ENCODE measurements at regions not wholly inside any gene's neighbourhood (a gene's known extent, or its start where the extent isn't known, plus 50 kb on each side); places are given as distances from the start of the nearest gene placed in this dataset.

- ATAC-seq, result no peak
- H3K27ac Mint-ChIP-seq, result no peak overlapping the region
- POLR2A ChIA-PET, result no interaction called here
Measured at GRCh38 chr12:97272471-97272870, 190.1 kb upstream of the RMST start.

DNA sequence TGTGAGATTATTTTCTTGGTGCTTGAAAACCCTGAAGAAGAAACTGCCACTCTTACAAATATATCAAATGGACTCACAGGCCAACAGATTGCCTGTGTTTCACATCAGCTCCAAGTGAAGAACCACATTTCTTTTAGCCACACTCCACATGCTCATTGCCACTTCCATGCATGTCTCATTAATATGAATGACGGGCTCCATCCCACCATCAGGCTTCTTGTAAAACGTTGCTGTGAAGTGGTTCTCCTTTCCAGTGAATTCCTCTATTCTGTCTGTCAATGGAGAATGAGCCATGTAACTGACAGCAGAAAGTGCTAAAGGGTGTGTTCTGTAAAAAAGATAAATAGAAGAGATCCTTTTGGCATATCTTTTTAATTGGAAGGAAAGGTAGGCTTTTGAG lies 188.2 kb upstream of the RMST start:
- Mint-ChIP-seq H3K4me1 (ENCODE audit: low read depth) (no peaks in the 10 kb centered on the region), H3K4me3 (no peak overlapping the region), H3K27ac (no peak overlapping the region), H3K9me3 (no peaks in the 10 kb centered on the region), H3K36me3 (ENCODE audit: low read depth) (no peaks in the 10 kb centered on the region), H3K27me3 (peaks cover 23% of the 10 kb centered on the region)
- no peak for ATAC-seq
- DNase-seq, result no peak
- CTCF ChIA-PET, result no interaction called here
- POLR2A ChIA-PET, result no interaction called here
- TF ChIP-seq, protein P1, sequence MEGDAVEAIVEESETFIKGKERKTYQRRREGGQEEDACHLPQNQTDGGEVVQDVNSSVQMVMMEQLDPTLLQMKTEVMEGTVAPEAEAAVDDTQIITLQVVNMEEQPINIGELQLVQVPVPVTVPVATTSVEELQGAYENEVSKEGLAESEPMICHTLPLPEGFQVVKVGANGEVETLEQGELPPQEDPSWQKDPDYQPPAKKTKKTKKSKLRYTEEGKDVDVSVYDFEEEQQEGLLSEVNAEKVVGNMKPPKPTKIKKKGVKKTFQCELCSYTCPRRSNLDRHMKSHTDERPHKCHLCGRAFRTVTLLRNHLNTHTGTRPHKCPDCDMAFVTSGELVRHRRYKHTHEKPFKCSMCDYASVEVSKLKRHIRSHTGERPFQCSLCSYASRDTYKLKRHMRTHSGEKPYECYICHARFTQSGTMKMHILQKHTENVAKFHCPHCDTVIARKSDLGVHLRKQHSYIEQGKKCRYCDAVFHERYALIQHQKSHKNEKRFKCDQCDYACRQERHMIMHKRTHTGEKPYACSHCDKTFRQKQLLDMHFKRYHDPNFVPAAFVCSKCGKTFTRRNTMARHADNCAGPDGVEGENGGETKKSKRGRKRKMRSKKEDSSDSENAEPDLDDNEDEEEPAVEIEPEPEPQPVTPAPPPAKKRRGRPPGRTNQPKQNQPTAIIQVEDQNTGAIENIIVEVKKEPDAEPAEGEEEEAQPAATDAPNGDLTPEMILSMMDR (IDR thresholded peaks at IDR 0.05), result no peak
- intact Hi-C loops (cut with micrococcal nuclease), result no loop called here

More at GRCh38 chr12:97272471-97272870, 190.1 kb upstream of the RMST start:
- Mint-ChIP-seq H3K9me3 (peaks cover 2% of the 10 kb centered on the region), H3K36me3 (ENCODE audit: low read depth) (no peaks in the 10 kb centered on the region), H3K4me1 (ENCODE audit: low read depth) (no peaks in the 10 kb centered on the region), H3K4me3 (no peak overlapping the region), H3K27me3 (peaks cover 29% of the 10 kb centered on the region)
- CTCF ChIA-PET, result interaction anchor here (0.5 to 0.8 kb wide), 2 partner anchors 27 to 398 kb away, joined by 3 read pairs; no protein-coding TSS in a partner anchor
- TF ChIP-seq, protein P1 (IDR thresholded peaks at IDR 0.05), result no peak
- intact Hi-C loops (cut with micrococcal nuclease), result no loop called here
- DNase-seq, result no peak

- ATAC-seq (no peak), DNase-seq (no peak)
- ChIA-PET CTCF (no interaction called here), POLR2A (no interaction called here)
- TF ChIP-seq, protein P1 (IDR thresholded peaks at IDR 0.05), result no peak
- H3K9me3 Mint-ChIP-seq, result no peaks in the 10 kb centered on the region
- H3K4me3 Mint-ChIP-seq, result no peak overlapping the region
- peaks cover 23% of the 10 kb centered on the region for H3K27me3 Mint-ChIP-seq
- no peaks in the 10 kb centered on the region for H3K4me1 Mint-ChIP-seq (ENCODE audit: low read depth)
- no peaks in the 10 kb centered on the region for H3K36me3 Mint-ChIP-seq (ENCODE audit: low read depth)
- H3K27ac Mint-ChIP-seq, result no peak overlapping the region
- intact Hi-C loops (cut with micrococcal nuclease), result no loop called here
Measured at GRCh38 chr12:97275256-97275655, 187.3 kb upstream of the RMST start.

DNA sequence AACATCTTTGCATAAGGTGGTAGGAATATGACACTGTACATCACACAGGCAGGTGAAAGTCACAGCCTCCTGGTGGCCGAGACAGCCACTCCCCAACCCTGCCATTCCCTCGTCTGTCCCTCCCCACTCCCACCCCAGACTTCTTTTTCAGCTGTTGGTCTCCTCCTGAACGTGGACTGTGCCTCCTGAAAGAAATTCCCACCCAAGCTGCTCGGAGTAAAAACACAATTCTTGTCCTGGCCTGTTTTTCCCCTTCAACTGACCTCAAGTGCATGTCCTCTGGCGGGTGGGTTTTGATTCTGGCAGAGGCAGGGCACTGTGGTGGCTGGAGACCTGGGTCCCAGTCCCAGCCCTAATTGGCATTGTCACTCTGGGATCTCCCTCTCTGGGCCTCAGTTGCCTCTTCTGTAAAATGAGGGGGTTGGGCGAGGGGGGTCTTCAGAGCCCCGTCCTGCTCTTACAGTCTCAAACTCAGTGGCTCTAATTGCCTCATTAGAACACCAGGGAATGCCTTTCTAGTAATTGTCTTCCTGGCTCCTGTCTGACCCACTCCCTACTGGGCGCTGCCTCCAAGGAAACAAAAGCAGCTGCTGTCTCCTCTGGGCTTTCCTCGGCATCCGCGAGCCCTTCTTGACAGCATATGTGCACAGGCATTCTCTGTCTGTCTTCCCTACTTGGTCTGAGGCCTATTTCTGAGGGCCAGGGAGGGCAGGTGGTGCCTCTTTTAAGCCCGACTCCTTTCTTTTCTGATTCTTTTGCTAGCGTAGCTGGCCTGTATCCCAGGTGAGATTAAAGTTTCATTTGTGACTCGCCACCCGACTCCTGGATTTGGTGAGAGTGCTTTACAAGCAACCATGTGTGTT lies 186.6 kb upstream of the RMST start:
- H3K4me3 Mint-ChIP-seq, result no peak overlapping the region
- H3K27me3 Mint-ChIP-seq, result peaks cover 20% of the 10 kb centered on the region
- ChIA-PET CTCF (no interaction called here), POLR2A (no interaction called here)
- ATAC-seq (no peak), DNase-seq (no peak)
- TF ChIP-seq, protein P1 (IDR thresholded peaks at IDR 0.05), result no peak
- H3K36me3 Mint-ChIP-seq (ENCODE audit: low read depth), result no peaks in the 10 kb centered on the region
- no peak overlapping the region for H3K27ac Mint-ChIP-seq
- no peaks in the 10 kb centered on the region for H3K4me1 Mint-ChIP-seq (ENCODE audit: low read depth)
- H3K9me3 Mint-ChIP-seq, result no peaks in the 10 kb centered on the region
- intact Hi-C loops (cut with micrococcal nuclease), result no loop called here

GRCh38 chr12:97276661-97277429 lies 185.8 kb upstream of the RMST start:
- TF ChIP-seq, protein P1 (IDR thresholded peaks at IDR 0.05), result no peak
- no peak for DNase-seq
- ATAC-seq, result no peak
- ChIA-PET POLR2A (no interaction called here), CTCF (no interaction called here)
- H3K4me3 Mint-ChIP-seq, result no peak overlapping the region
- no peak overlapping the region for H3K27ac Mint-ChIP-seq
- H3K27me3 Mint-ChIP-seq, result peaks cover 18% of the 10 kb centered on the region
- no peaks in the 10 kb centered on the region for H3K4me1 Mint-ChIP-seq (ENCODE audit: low read depth)
- no peaks in the 10 kb centered on the region for H3K9me3 Mint-ChIP-seq
- intact Hi-C loops (cut with micrococcal nuclease), result no loop called here
- H3K36me3 Mint-ChIP-seq (ENCODE audit: low read depth), result no peaks in the 10 kb centered on the region

Measured in activated CD8-positive, alpha-beta T cell treated with anti-CD3 and anti-CD28 coated beads for 36 hours (primary cell).